Myocyte (in vitro differentiated cells): ENCODE measurements at regions not wholly inside any gene's neighbourhood (a gene's known extent, or its start where the extent isn't known, plus 50 kb on each side); places are given as distances from the start of the nearest gene placed in this dataset.
A peak's percentile ranks its signal among the peaks of the same experiment; 100 is the strongest.

ENCODE experiments used
- DNase-seq: peaks from one replicate; pipeline ENCODE4 v3.0.0-alpha.2; 2012; ENCODE audit warnings: low read depth

- DNase-seq = no peak
These were observed 171.4 kb downstream of the SUCLA2 start for GRCh38 chr13:47829690-47830089.

DNA sequence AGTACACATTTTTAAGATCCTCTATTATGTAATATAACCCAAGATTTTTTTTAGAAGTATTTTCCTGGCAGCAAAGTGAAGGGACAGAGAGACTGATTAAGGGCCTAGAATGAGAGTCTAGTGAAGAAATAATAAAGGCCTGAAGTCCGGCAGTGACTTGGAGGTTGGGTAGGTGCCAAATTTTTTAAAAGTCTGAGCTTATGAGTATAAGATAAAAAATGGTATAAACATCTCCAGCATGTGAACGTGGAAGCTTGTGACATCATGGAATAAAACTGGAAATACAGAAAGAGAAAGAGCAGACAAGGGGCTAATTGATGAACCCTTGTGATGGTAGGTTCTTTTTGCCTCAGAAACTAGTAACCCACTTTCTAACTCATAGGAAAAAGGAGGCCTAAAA is 174.6 kb downstream of the SUCLA2 start:
- DNase-seq = no peak

GRCh38 chr13:47822036-47822435 is 179.0 kb downstream of the SUCLA2 start:
- no peak for DNase-seq

GRCh38 chr13:47816831-47817230 is 184.2 kb downstream of the SUCLA2 start:
- no peak for DNase-seq

DNA sequence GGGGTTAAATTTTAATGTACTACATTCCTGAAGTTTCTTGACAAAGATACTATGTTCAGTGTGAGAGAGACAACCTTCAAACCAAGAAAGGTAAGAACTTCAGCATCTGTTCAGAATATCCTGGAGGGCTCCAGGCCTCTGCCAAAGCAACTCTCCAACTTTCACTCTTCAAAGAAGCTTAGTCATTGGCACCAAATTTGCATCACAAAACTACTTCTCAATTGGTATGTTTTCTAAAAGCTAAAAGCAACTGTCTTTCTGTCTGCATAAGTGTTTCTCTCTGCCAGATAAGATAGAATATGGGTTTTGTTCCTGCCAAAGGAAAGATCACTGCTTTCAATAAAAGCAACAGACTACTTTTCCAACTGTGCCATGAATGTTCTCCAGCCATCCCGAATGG is 187.4 kb downstream of the SUCLA2 start:
- no peak for DNase-seq

- no peak for DNase-seq
These were observed 191.7 kb downstream of the SUCLA2 start for GRCh38 chr13:47809411-47809810.

DNA sequence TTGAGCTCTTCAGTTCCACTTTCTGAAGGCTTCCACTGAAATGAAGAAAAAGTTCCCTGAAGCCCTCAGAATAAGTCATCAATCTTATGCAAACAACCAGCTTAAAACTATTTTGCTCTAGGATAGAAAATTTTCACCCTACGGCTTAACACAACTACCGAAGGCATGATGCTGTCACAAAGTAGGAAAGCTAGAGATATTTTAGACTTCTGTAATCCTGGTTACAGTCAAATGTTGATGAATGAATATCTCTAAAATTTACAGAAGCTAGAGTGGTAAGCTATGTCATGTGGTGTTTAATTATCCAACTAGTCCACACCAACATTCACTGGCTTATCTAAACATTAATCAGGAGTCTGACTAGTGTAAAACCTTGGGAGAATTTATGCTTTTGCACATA is 197.9 kb downstream of the SUCLA2 start:
- DNase-seq = no peak

GRCh38 chr13:47801555-47801954 is 199.5 kb downstream of the SUCLA2 start:
- no peak for DNase-seq

- DNase-seq = no peak
These were observed 200.5 kb downstream of the SUCLA2 start for GRCh38 chr13:47800593-47800992.

GRCh38 chr13:47798906-47799305 is 202.2 kb downstream of the SUCLA2 start:
- peak; percentile 42 for DNase-seq

DNA sequence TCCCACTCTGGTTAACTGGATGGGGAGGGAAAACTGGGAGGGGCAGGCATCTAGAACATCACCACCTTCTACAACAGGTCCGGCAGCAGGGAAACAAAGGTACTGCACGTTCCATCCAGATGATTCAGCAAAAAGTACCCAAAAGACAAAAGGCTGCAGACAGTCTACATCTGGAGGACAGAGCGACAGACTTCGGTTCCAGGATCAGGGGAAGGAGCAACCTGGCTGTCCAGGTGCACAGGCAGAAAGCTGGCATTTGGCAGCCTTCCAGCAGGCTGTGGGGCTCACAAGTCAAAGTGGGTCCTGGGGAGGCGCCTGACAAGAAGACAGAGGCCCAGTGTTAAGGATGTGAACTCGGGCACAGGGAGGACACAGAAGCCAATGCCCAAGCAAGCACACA is 202.9 kb downstream of the SUCLA2 start:
- DNase-seq = no peak

GRCh38 chr13:47796816-47797215 is 204.3 kb downstream of the SUCLA2 start:
- DNase-seq = no peak

GRCh38 chr13:47794963-47795362 is 206.1 kb downstream of the SUCLA2 start:
- peak; percentile 14 for DNase-seq

DNA sequence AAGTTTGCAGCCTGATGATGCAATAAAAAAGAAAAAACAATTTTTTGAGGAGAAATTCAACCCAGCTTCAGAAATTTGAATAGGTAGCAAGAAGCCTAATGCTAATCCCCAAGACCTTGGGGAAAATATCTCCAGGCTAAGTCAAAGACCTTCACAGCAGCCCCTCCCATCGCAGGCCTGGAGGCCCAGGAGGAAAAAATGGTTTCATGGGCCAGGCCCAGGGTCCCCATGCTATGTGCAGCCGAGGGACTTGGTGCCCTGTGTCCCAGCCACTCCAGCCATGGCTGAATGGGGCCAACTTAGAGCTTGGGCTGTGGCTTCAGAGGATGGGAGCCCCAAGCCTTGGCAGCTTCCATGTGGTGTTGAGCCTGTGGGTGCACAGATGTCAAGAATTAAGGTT is 210.3 kb downstream of the SUCLA2 start:
- DNase-seq = no peak

DNA sequence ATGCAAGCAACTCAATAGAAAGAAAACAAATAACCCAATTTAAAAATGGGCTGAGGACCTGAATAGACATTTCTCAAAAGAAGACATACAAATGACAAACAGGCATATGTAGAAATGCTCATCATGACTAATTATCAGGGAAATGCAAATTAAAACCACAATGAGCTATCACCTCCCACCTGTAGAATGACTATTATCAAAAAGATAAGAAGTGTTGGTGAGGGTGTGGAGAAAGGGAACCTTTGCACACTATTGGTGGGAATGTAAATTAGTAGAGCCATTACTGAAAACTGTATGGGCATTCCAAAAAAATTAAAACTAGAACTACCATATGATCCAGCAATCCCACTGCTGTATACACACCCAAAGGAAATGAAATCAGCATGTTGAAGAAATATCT is 212.2 kb downstream of the SUCLA2 start:
- no peak for DNase-seq

DNA sequence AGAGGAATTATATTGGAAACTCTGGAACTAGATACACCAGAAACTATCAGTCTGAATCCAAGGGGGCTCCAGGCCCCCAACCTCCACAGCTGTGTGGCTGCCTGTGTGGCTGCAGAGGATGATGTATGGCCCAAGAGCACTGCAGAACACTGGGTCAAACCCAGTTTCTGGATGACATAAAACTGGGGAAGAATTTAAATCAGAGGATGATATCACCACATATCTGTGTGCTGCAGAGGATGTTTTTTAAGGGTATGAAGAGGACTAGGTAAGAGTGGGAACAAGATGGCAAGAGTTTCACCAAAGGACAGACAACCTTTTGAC is 226.4 kb downstream of the SUCLA2 start:
- no peak for DNase-seq

GRCh38 chr13:47764817-47765216 is 236.3 kb downstream of the SUCLA2 start:
- no peak for DNase-seq

DNA sequence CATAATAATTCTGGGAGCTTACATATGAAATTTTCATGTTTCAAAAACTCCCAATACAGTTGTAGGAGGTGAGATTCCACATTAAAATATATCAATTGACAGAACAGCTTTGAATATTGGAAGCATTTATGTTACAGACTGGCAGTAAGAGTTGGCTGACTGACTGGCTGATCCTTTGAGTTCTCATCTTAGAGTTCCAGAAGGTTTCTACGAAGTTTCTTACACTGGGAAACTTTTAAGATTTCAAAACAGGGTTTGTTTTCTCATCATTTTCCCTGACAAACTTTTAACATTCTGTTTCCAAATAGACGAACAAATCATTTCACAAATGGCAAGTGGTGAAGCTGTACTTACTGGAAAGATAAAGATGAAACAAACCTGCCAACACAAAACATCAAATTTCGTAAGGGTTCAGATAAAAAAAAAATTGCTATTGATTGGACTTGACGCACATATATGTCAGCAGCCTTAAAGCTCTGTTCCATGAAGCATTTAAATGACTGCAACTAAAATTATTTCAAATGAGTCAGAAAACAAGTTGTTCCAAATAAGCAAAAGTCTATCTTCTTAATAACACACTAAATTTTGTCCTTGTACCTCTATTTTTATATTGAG is 243.5 kb downstream of the SUCLA2 start:
- no peak for DNase-seq

DNA sequence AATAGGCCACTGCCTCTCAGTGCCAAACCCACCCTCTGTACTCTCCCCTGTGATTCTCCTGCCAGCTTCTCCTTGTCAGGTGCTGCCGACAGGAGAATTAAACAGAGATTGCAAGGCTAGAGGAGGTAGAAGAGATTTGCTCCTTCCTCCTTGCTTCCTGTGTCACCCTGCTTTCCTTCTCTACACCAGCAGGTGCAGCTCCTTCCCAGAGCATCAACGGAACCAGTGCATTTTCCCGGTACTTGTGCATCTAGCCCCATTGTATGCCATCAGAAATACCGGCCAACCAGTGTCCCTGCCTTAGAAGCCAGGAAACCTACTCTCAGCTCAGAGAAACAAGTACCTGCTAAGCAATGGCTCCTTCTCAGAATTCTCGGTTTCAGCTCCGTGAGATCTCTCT is 253.2 kb downstream of the SUCLA2 start:
- DNase-seq = no peak

- no peak for DNase-seq
These were observed 274.7 kb downstream of the SUCLA2 start for GRCh38 chr13:47726394-47726793.

GRCh38 chr13:47723898-47724297 is 277.2 kb downstream of the SUCLA2 start:
- DNase-seq = no peak

- no peak for DNase-seq
These were observed 281.9 kb downstream of the SUCLA2 start for GRCh38 chr13:47719164-47719563.

DNA sequence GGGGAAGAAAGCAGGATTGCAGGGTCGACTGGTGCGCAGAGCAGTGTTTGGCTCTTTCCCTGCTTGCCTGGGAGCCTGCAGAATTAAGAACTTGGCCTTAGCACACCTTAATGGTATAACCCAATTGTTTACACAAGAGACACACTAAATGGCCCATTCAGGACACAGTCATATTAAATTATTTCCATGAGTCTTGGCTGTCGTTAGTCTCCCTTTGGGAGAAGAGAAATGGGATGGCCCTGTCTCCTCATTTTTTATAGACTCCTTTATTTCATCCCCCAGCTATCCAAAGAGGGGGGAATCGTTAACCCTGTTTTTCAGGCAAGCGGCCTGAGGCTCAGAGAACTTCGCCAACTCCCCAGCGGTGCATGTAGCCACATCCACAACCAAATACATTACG is 282.5 kb downstream of the SUCLA2 start:
- DNase-seq = no peak

GRCh38 chr13:47708386-47708785 is 292.7 kb downstream of the SUCLA2 start:
- no peak for DNase-seq
